Chondrocyte (in vitro differentiated cells): ENCODE measurements at regions not wholly inside any gene's neighbourhood (a gene's known extent, or its start where the extent isn't known, plus 50 kb on each side); places are given as distances from the start of the nearest gene placed in this dataset.

Source experiments
- DNase-seq: peaks from one replicate; pipeline ENCODE4 v3.0.0; 2021; ENCODE audit warnings: mixed read lengths, low spot score
- H3K27ac Mint-ChIP-seq: one replicate; pipeline ENCODE4 v1.8.0; 2021; ENCODE audit warnings: mild to moderate bottlenecking, moderate library complexity, mixed read lengths; ENCODE audit not compliant: unreplicated experiment
- H3K27me3 Mint-ChIP-seq: 2 replicates; pipeline ENCODE4 v1.8.0; 2021; ENCODE audit warnings: low read depth, mixed read lengths
- H3K36me3 Mint-ChIP-seq: 2 replicates; pipeline ENCODE4 v1.8.0; 2021; ENCODE audit warnings: low read depth, mixed read lengths
- H3K4me1 Mint-ChIP-seq: 2 replicates; pipeline ENCODE4 v1.8.0; 2021; ENCODE audit warnings: low read depth, mild to moderate bottlenecking, mixed read lengths
- H3K4me3 Mint-ChIP-seq: one replicate; pipeline ENCODE4 v1.8.0; 2021; ENCODE audit warnings: mild to moderate bottlenecking, moderate library complexity, mixed read lengths; ENCODE audit not compliant: unreplicated experiment
- H3K9me3 Mint-ChIP-seq: 2 replicates; pipeline ENCODE4 v1.8.0; 2021; ENCODE audit warnings: low read depth, mixed read lengths
- CTCF ChIP-seq: fragments of 200-600 bp; sonication (generic); IDR thresholded peaks from 2 replicates; pipeline ENCODE4 v1.5.0; 2021; ENCODE audit warnings: antibody characterized with exemption, mild to moderate bottlenecking, moderate library complexity

- H3K4me3 Mint-ChIP-seq = no peak overlapping the region
- peaks cover 2% of the 10 kb centered on the region for H3K36me3 Mint-ChIP-seq
- H3K27ac Mint-ChIP-seq = no peak overlapping the region
- H3K27me3 Mint-ChIP-seq = peaks cover 13% of the 10 kb centered on the region
- H3K4me1 Mint-ChIP-seq = peaks cover 11% of the 10 kb centered on the region
- H3K9me3 Mint-ChIP-seq = peaks cover 16% of the 10 kb centered on the region
- no peak for TF ChIP-seq CTCF
- no peak for DNase-seq
Observed at GRCh38 chr9:113755433-113755832, 120.7 kb upstream of the ZNF618 start.

- no peak for DNase-seq
- peaks cover 11% of the 10 kb centered on the region for H3K27me3 Mint-ChIP-seq
Observed at GRCh38 chr9:113756476-113757192, 119.5 kb upstream of the ZNF618 start.

GRCh38 chr9:113763429-113763828 is 112.7 kb upstream of the ZNF618 start:
- Mint-ChIP-seq H3K27ac (no peak overlapping the region), H3K9me3 (peaks cover 23% of the 10 kb centered on the region), H3K36me3 (peaks cover 3% of the 10 kb centered on the region), H3K4me3 (no peak overlapping the region), H3K4me1 (peaks cover 18% of the 10 kb centered on the region), H3K27me3 (peaks cover 2% of the 10 kb centered on the region)
- TF ChIP-seq CTCF = no peak
- DNase-seq = no peak

More at GRCh38 chr9:113756476-113757192, 119.5 kb upstream of the ZNF618 start:
- Mint-ChIP-seq H3K4me1 (peaks cover 11% of the 10 kb centered on the region), H3K27ac (peak overlapping the region; percentile 54), H3K4me3 (no peak overlapping the region), H3K9me3 (peaks cover 17% of the 10 kb centered on the region), H3K36me3 (peaks cover 3% of the 10 kb centered on the region)
- no peak for TF ChIP-seq CTCF

GRCh38 chr9:113764572-113764971 is 111.5 kb upstream of the ZNF618 start:
- Mint-ChIP-seq H3K4me3 (no peak overlapping the region), H3K9me3 (peaks cover 14% of the 10 kb centered on the region), H3K4me1 (peaks cover 28% of the 10 kb centered on the region), H3K27me3 (peaks cover 2% of the 10 kb centered on the region), H3K36me3 (peaks cover 3% of the 10 kb centered on the region), H3K27ac (no peak overlapping the region)
- no peak for DNase-seq
- no peak for TF ChIP-seq CTCF

GRCh38 chr9:113769412-113769811 is 106.7 kb upstream of the ZNF618 start:
- peaks cover 1% of the 10 kb centered on the region for H3K36me3 Mint-ChIP-seq
- peaks cover 2% of the 10 kb centered on the region for H3K9me3 Mint-ChIP-seq
- H3K4me1 Mint-ChIP-seq = peaks cover 62% of the 10 kb centered on the region
- no peak for TF ChIP-seq CTCF
- no peak overlapping the region for H3K4me3 Mint-ChIP-seq
- H3K27ac Mint-ChIP-seq = no peak overlapping the region
- H3K27me3 Mint-ChIP-seq = no peaks in the 10 kb centered on the region
- no peak for DNase-seq
